ENCODE measurements at regions not wholly inside any gene's neighbourhood (a gene's known extent, or its start where the extent isn't known, plus 50 kb on each side); places are given as distances from the start of the nearest gene placed in this dataset.

- no peak for TF ChIP-seq EZH2 (IDR thresholded peaks at IDR 0.05)
- TF ChIP-seq POLR2AphosphoS5 (IDR thresholded peaks at IDR 0.05; ENCODE audit: borderline replicate concordance, low read depth, low read length), result no peak
- no peak for TF ChIP-seq FOXP2 (optimal IDR thresholded peaks at IDR 0.05; ENCODE audit: control extremely low read depth, extremely low read length, insufficient read depth)
These were observed 243.1 kb upstream of the COX7C start for GRCh38 chr5:86374611-86375010.
